Lower leg skin (tissue), 4 donors: ENCODE measurements at regions not wholly inside any gene's neighbourhood (a gene's known extent, or its start where the extent isn't known, plus 50 kb on each side); places are given as distances from the start of the nearest gene placed in this dataset.

ENCODE experiments used
- DNase-seq, 2 donors: peaks; one replicate each; pipeline ENCODE4 v3.0.0-alpha.2; 2019; ENCODE audit warnings: low spot score in 2 of 2
- H3K4me3 ChIP-seq: fragments of 200-600 bp; sonication (generic); 2 replicates; pipeline ENCODE4 v1.5.1; 2017; ENCODE audit warnings: mild to moderate bottlenecking, low read depth; ENCODE audit not compliant: poor library complexity, severe bottlenecking
- POLR2A ChIP-seq, 2 donors: fragments of 450-650 bp; IDR thresholded peaks; one replicate each; pipeline ENCODE4 v1.6.1; 2016 to 2017; ENCODE audit warnings: antibody characterized with exemption in 2 of 2, mild to moderate bottlenecking in 1 of 2, moderate library complexity in 1 of 2
- WGBS, 2 donors: methylation state at CpG; one replicate each; pipeline ENCODE4 v1.1.5; 2018; 5-methylcytosine and 5-hydroxymethylcytosine counted together
- intact Hi-C: fragments of 100-400 bp; cut with DNase I; formaldehyde crosslinking; loops from one replicate; pipeline ENCODE4 v1.15.0; 2023; ENCODE audit warnings: low total_unique reads
- TF ChIP-seq, protein P1 (sequence below), 3 donors: fragments of 450-650 bp; IDR thresholded peaks; one replicate each; pipeline ENCODE4 v1.5.1; 2016; ENCODE audit warnings: antibody characterized with exemption in 3 of 3, mild to moderate bottlenecking in 3 of 3, moderate library complexity in 2 of 3

- no peak for DNase-seq
- no peak overlapping the region for H3K4me3 ChIP-seq
- TF ChIP-seq, protein P1, sequence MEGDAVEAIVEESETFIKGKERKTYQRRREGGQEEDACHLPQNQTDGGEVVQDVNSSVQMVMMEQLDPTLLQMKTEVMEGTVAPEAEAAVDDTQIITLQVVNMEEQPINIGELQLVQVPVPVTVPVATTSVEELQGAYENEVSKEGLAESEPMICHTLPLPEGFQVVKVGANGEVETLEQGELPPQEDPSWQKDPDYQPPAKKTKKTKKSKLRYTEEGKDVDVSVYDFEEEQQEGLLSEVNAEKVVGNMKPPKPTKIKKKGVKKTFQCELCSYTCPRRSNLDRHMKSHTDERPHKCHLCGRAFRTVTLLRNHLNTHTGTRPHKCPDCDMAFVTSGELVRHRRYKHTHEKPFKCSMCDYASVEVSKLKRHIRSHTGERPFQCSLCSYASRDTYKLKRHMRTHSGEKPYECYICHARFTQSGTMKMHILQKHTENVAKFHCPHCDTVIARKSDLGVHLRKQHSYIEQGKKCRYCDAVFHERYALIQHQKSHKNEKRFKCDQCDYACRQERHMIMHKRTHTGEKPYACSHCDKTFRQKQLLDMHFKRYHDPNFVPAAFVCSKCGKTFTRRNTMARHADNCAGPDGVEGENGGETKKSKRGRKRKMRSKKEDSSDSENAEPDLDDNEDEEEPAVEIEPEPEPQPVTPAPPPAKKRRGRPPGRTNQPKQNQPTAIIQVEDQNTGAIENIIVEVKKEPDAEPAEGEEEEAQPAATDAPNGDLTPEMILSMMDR (IDR thresholded peaks at IDR 0.05) = no peak
- no peak for TF ChIP-seq POLR2A (IDR thresholded peaks at IDR 0.05)
- intact Hi-C loops = no loop called here
- WGBS, 2 donors = 69 to 89% methylated on average over 1 of the region's 1 CpG
Measured at GRCh38 chr7:115096262-115096661, 174.4 kb downstream of the MDFIC start.

DNA sequence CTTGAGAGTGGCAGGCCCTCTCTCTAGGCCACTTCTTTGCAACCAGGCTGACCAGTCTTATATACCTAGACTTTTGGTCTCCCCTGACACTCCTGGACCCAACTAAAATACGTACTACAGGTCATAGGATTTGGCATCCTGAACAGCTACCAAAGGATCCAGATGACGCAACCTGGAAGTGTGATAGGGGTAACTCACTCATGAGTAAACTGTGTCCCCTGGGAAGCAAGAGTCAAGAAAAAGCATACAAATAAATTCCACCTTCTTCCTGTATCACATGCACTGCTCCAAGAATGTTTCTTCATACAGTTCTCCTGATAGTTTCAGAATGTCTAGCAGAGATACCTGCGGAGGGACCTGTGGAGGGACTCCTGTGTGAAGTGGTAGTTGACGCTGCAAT lies 172.3 kb downstream of the MDFIC start:
- no peak for TF ChIP-seq POLR2A (IDR thresholded peaks at IDR 0.05)
- TF ChIP-seq, protein P1 (IDR thresholded peaks at IDR 0.05) = no peak
- no peak for DNase-seq
- intact Hi-C loops = no loop called here

DNA sequence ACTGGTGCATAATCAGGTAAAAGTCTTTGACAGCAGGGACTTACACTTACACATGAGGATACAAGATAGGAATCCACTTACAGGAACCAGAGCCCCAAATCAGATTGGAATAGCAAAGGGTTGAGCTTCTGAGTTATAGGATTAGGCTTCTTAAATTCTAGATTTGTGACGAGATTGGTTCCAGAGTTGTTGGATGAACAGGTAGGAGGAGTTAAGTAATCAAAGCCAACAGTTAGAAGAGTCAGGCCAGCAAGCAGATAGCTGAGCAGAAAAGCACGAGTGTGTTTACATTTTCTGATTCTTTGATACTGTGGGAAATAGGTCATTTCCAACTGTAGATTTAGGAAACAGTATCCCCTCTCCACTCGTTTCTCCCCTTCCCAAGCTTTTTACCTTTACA lies 167.0 kb downstream of the MDFIC start:
- intact Hi-C loops = no loop called here
- no peak for DNase-seq
- TF ChIP-seq POLR2A (IDR thresholded peaks at IDR 0.05) = no peak
- TF ChIP-seq, protein P1 (IDR thresholded peaks at IDR 0.05) = no peak
- H3K4me3 ChIP-seq = no peak overlapping the region
- WGBS, 2 donors = 54 to 55% methylated on average over 3 of the region's 3 CpGs

More for the DNA sequence above, 172.3 kb downstream of the MDFIC start:
- 94 to 96% methylated on average over 4 of the region's 4 CpGs for WGBS, 2 donors
- no peak overlapping the region for H3K4me3 ChIP-seq

- TF ChIP-seq, protein P1 (IDR thresholded peaks at IDR 0.05) = no peak
- 21 to 34% methylated on average over 2 of the region's 2 CpGs for WGBS, 2 donors
- intact Hi-C loops = no loop called here
- H3K4me3 ChIP-seq = no peak overlapping the region
- DNase-seq = no peak
Measured at GRCh38 chr7:115087437-115087836, 165.5 kb downstream of the MDFIC start.

DNA sequence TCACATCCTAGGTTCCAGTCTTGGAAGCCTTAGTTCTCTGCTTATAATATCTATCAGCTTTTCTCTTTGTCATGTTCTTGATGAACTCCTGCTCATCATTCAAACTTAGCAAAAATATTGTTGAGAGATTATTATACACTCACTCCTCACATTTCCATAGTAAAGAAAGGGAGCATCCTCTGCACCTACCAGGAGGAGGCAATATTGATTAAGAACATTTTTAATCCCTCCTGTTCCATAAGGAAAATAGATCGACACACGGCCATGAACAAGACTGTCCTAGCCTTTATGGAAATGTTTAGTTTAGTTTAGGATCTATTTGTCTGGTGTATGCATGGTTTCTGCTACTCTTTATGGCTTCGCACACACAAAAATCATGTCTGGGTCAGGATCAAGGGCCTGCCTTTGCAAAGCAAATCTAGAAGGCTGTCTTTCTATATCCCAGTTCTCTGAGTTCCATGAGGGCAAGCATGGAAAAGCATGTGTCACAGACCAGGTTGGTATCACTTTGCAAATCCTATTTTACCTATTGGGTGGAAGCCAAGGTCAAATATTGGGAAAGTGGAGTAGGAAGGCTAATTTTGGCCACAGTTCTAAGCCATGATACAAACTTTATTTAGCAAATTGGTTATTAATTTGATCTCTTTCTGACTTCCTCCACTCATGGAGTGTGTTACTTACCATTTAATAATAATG lies 164.4 kb downstream of the MDFIC start:
- TF ChIP-seq, protein P1 (IDR thresholded peaks at IDR 0.05) = no peak
- no peak for TF ChIP-seq POLR2A (IDR thresholded peaks at IDR 0.05)
- 93 to 99% methylated on average over 3 of the region's 3 CpGs for WGBS, 2 donors
- no peak overlapping the region for H3K4me3 ChIP-seq
- intact Hi-C loops = no loop called here
- no peak for DNase-seq

DNA sequence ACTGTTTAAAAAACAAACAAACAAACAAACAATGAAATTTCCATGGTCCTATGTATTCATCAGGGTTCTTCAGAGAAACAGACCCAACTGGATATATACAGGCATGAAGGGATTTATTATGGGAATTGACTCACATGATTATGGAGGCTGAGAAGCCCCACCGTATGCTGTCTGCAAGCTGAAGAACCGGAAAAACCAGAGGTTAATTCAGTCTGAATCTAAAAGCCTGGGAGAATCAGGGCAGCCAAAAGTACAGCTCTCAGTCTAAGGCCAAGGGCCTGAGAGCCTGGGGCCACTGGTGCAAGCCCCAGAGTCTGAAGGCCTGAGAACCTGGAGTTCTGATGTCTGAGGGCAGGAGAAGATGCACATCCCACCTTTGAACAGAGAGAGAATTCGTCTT lies 163.5 kb downstream of the MDFIC start:
- WGBS, 2 donors = 61 to 83% methylated on average over 3 of the region's 3 CpGs
- DNase-seq = no peak
- intact Hi-C loops = no loop called here
- H3K4me3 ChIP-seq = no peak overlapping the region
- TF ChIP-seq, protein P1 (IDR thresholded peaks at IDR 0.05) = no peak
- TF ChIP-seq POLR2A (IDR thresholded peaks at IDR 0.05) = no peak
